ENCODE measurements at regions not wholly inside any gene's neighbourhood (a gene's known extent, or its start where the extent isn't known, plus 50 kb on each side); places are given as distances from the start of the nearest gene placed in this dataset.

GRCh38 chr17:73757420-73757819 is 113.2 kb upstream of the SDK2 start:
- no peak for DNase-seq

- DNase-seq: no peak
Observed at GRCh38 chr17:73758245-73758644, 114.0 kb upstream of the SDK2 start.

- no peak for DNase-seq
Observed at GRCh38 chr17:73759324-73759723, 115.1 kb upstream of the SDK2 start.

- DNase-seq: no peak
Observed at GRCh38 chr17:73759734-73760438, 115.6 kb upstream of the SDK2 start.

- no peak for DNase-seq
Observed at GRCh38 chr17:73760439-73760758, 116.2 kb upstream of the SDK2 start.

GRCh38 chr17:73765824-73766563 is 121.7 kb upstream of the SDK2 start:
- DNase-seq: no peak

GRCh38 chr17:73767696-73768095 is 123.5 kb upstream of the SDK2 start:
- no peak for DNase-seq

- no peak for DNase-seq
Observed at GRCh38 chr17:73768691-73769090, 124.4 kb upstream of the SDK2 start.

- no peak for DNase-seq
Observed at GRCh38 chr17:73769479-73769878, 125.2 kb upstream of the SDK2 start.

GRCh38 chr17:73770115-73770848 is 126.0 kb upstream of the SDK2 start:
- no peak for DNase-seq

GRCh38 chr17:73770849-73771229 is 126.6 kb upstream of the SDK2 start:
- no peak for DNase-seq

GRCh38 chr17:73772107-73772705 is 128.0 kb upstream of the SDK2 start:
- no peak for DNase-seq

GRCh38 chr17:73773702-73774101 is 129.5 kb upstream of the SDK2 start:
- no peak for DNase-seq

GRCh38 chr17:73774852-73775251 is 130.6 kb upstream of the SDK2 start:
- DNase-seq: no peak

- DNase-seq: no peak
Observed at GRCh38 chr17:73776351-73777130, 132.3 kb upstream of the SDK2 start.

- no peak for DNase-seq
Observed at GRCh38 chr17:73777131-73777449, 132.8 kb upstream of the SDK2 start.

GRCh38 chr17:73782231-73782630 is 138.0 kb upstream of the SDK2 start:
- DNase-seq: no peak

GRCh38 chr17:73782641-73783381 is 138.6 kb upstream of the SDK2 start:
- DNase-seq: no peak

- no peak for DNase-seq
Observed at GRCh38 chr17:73783382-73783766, 139.1 kb upstream of the SDK2 start.

- DNase-seq: no peak
Observed at GRCh38 chr17:73783945-73784603, 139.8 kb upstream of the SDK2 start.

GRCh38 chr17:73785496-73785895 is 141.3 kb upstream of the SDK2 start:
- no peak for DNase-seq

Measured in AML-193 (cell line).